Erythroblast (primary cell): ENCODE measurements at regions not wholly inside any gene's neighbourhood (a gene's known extent, or its start where the extent isn't known, plus 50 kb on each side); places are given as distances from the start of the nearest gene placed in this dataset.

Experiments
- GATA1 ChIP-seq: IDR thresholded peaks from 2 replicates; pipeline ENCODE4 v1.6.1; 2011; ENCODE audit warnings: low read depth, mild to moderate bottlenecking, control low read depth, low read length, moderate library complexity
- POLR2A ChIP-seq: IDR thresholded peaks from 2 replicates; pipeline ENCODE4 v1.6.1; 2011; ENCODE audit warnings: mild to moderate bottlenecking, low read length

DNA sequence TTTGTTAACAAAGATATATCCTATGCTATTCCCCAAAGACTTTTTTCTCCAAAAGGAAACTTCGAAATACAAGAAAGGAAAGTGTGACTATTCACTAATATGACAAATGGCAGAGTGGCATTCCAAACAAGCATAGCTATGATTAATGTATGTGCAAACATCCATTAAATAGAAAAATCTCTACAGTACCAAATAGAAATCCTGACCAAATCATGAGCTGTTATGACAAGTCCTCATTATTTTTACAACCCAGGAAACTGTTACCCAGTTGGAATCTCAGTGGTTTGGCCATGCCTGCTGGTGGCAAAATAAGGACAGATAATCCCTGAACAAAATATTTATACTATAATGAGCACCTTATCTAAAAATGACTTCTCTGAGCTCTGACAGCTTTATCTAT, 202.1 kb downstream of the SEC23A start:
- TF ChIP-seq POLR2A (no peak), GATA1 (no peak)
